Prostate gland (tissue), 2 donors: ENCODE measurements at regions not wholly inside any gene's neighbourhood (a gene's known extent, or its start where the extent isn't known, plus 50 kb on each side); places are given as distances from the start of the nearest gene placed in this dataset.

Experiments
- CTCF ChIP-seq, 4 experiments: fragments of 200-600 bp in 2 of 4; fragments of 450-650 bp in 2 of 4; sonication (generic) in 2 of 4; IDR thresholded peaks; 1 replicate in 3 of 4; 2 replicates in 1 of 4; pipeline ENCODE4 v1.5.1; 2016 to 2019; ENCODE audit warnings: antibody characterized with exemption in 4 of 4, mild to moderate bottlenecking in 2 of 4, moderate library complexity in 2 of 4
- POLR2A ChIP-seq: fragments of 450-650 bp; IDR thresholded peaks from one replicate; pipeline ENCODE4 v1.6.1; 2016; ENCODE audit warnings: antibody characterized with exemption, mild to moderate bottlenecking
- POLR2AphosphoS5 ChIP-seq: sonication (generic); formaldehyde crosslinking; IDR thresholded peaks from one replicate; pipeline ENCODE4 v1.6.1; 2017; ENCODE audit warnings: antibody characterized with exemption

DNA sequence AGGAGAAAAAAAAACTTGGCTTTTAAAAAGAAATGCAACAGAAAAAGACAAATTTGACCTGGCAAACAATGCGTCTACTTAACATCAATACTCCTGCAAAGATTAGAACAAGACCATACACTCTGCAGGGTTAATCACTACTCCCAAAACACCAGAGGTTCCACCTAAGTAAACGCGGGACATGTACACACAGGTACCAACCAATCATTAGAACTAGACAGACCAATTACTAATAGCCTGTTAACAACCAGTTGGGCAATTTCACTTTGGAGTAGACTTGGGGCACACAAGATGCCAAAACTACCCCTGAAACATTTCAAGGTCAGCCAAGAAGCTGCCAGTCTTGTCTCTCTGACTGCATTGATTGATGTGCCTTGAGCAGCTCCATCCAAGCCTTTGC lies 125.8 kb downstream of the RRAGC start:
- TF ChIP-seq CTCF (IDR thresholded peaks at IDR 0.05): no peak
- TF ChIP-seq POLR2A: no peak
- no peak for TF ChIP-seq POLR2AphosphoS5
